Keratinocyte (primary cell): ENCODE measurements at regions not wholly inside any gene's neighbourhood (a gene's known extent, or its start where the extent isn't known, plus 50 kb on each side); places are given as distances from the start of the nearest gene placed in this dataset.

Experiments used
- DNase-seq: peaks from one replicate; pipeline ENCODE4 v3.0.0-alpha.2; 2011; ENCODE audit warnings: low read depth, missing footprints, low spot score
- FAIRE-seq: peaks from 2 replicates; lab custom pipeline; 2011; peaks lifted over from hg19 to GRCh38; lab: Jason Lieb, UNC
- H2AFZ ChIP-seq: 2 replicates; pipeline ENCODE4 v1.6.0; 2012; ENCODE audit warnings: low read length, control low read depth, inconsistent platforms; ENCODE audit not compliant: control insufficient read depth
- H3K27ac ChIP-seq: 2 replicates; pipeline ENCODE4 v1.5.1; 2011; ENCODE audit warnings: low read length; ENCODE audit not compliant: control insufficient read depth, insufficient read depth
- H3K27me3 ChIP-seq: 3 replicates; pipeline ENCODE4 v1.6.0; 2011; ENCODE audit warnings: low read length; ENCODE audit not compliant: control insufficient read depth, insufficient read depth; ENCODE audit errors: extremely low read depth
- H3K36me3 ChIP-seq, 2 experiments: 2 replicates in 1 of 2; 3 replicates in 1 of 2; pipeline ENCODE4 v1.5.1; 2011; ENCODE audit warnings: low read length in 2 of 2, mild to moderate bottlenecking in 1 of 2; ENCODE audit not compliant: control insufficient read depth in 2 of 2, insufficient read depth in 2 of 2; ENCODE audit errors: extremely low read depth in 1 of 2
- H3K4me1 ChIP-seq: 3 replicates; pipeline ENCODE4 v1.5.1; 2011; ENCODE audit warnings: low read length; ENCODE audit not compliant: control insufficient read depth, insufficient read depth; ENCODE audit errors: extremely low read depth
- H3K4me2 ChIP-seq: 3 replicates; pipeline ENCODE4 v1.6.0; 2011; ENCODE audit warnings: low read depth, low read length; ENCODE audit not compliant: control insufficient read depth, insufficient read depth; ENCODE audit errors: extremely low read depth
- H3K4me3 ChIP-seq, 3 experiments: fragments of 200-600 bp in 1 of 3; sonication (generic) in 1 of 3; 2 replicates in 2 of 3; 3 replicates in 1 of 3; pipeline ENCODE4 v1.5.1; 2011 to 2016; ENCODE audit warnings: low read length in 3 of 3, mild to moderate bottlenecking in 3 of 3, control low read depth in 2 of 3, inconsistent platforms in 1 of 3, low read depth in 1 of 3, mixed read lengths in 1 of 3, mixed run types in 1 of 3, moderate library complexity in 1 of 3; ENCODE audit not compliant: control insufficient read depth in 2 of 3, insufficient read depth in 2 of 3; ENCODE audit errors: extremely low read depth in 1 of 3
- H3K79me2 ChIP-seq: 2 replicates; pipeline ENCODE4 v1.6.0; 2012; ENCODE audit warnings: low read length; ENCODE audit not compliant: control insufficient read depth, insufficient read depth
- H3K9ac ChIP-seq: 3 replicates; pipeline ENCODE4 v1.6.0; 2011; ENCODE audit warnings: low read length; ENCODE audit not compliant: control insufficient read depth, insufficient read depth; ENCODE audit errors: extremely low read depth
- H3K9me1 ChIP-seq: 3 replicates; pipeline ENCODE4 v1.6.0; 2011; ENCODE audit warnings: low read length; ENCODE audit not compliant: control insufficient read depth, insufficient read depth; ENCODE audit errors: extremely low read depth
- H3K9me3 ChIP-seq: 2 replicates; pipeline ENCODE4 v1.5.1; 2012; ENCODE audit warnings: low read depth, low read length; ENCODE audit not compliant: control insufficient read depth
- H4K20me1 ChIP-seq: 3 replicates; pipeline ENCODE4 v1.6.0; 2011; ENCODE audit warnings: low read length; ENCODE audit not compliant: control insufficient read depth, insufficient read depth; ENCODE audit errors: extremely low read depth
- CTCF ChIP-seq, 3 experiments: IDR thresholded peaks in 1 of 3; conservative IDR thresholded peaks in 1 of 3; optimal IDR thresholded peaks in 1 of 3; 2 replicates in 2 of 3; 3 replicates in 1 of 3; pipeline versions ENCODE3 to v1.5.1; 2011; ENCODE audit warnings: low read length in 3 of 3, mild to moderate bottlenecking in 3 of 3, moderate library complexity in 2 of 3, control low read depth in 1 of 3, inconsistent platforms in 1 of 3; ENCODE audit not compliant: insufficient read depth in 2 of 3; ENCODE audit errors: extremely low read depth in 1 of 3
- EZH2 ChIP-seq: IDR thresholded peaks from one replicate; pipeline ENCODE4 v1.6.1; 2012; ENCODE audit warnings: inconsistent platforms, mild to moderate bottlenecking, low read length, moderate library complexity
- dilution Hi-C: fragments of 300-500 bp; cut with MboI; formaldehyde crosslinking; loops from one replicate; pipeline ENCODE4 v1.7.0; 2020; ENCODE audit warnings: low sequenced_read_pairs; ENCODE audit not compliant: extremely low pct_ligation_motif_present

GRCh38 chr10:78868048-78868447 lies 200.7 kb upstream of the ZMIZ1 start:
- H3K36me3 ChIP-seq: no peaks in the 10 kb centered on the region
- no peaks in the 10 kb centered on the region for H3K79me2 ChIP-seq
- peaks cover 2% of the 10 kb centered on the region for H3K27me3 ChIP-seq
- dilution Hi-C loops: no loop called here
- H3K4me1 ChIP-seq: no peaks in the 10 kb centered on the region
- H4K20me1 ChIP-seq: no peaks in the 10 kb centered on the region
- H3K27ac ChIP-seq: no peak overlapping the region
- H3K9me1 ChIP-seq: no peaks in the 10 kb centered on the region
- H2AFZ ChIP-seq: no peak overlapping the region
- no peak overlapping the region for H3K4me2 ChIP-seq
- no peak overlapping the region for H3K9ac ChIP-seq
- H3K9me3 ChIP-seq: no peaks in the 10 kb centered on the region
- FAIRE-seq (no peak), DNase-seq (no peak)
- no peak overlapping the region for H3K4me3 ChIP-seq
- TF ChIP-seq EZH2 (no peak), CTCF (optimal IDR thresholded peaks at IDR 0.05 in 1 of 3, IDR thresholded peaks at IDR 0.05 in 1 of 3, conservative IDR thresholded peaks at IDR 0.05 in 1 of 3; ENCODE audit: extremely low read depth in 1 of 3, insufficient read depth in 2 of 3, low read length in 3 of 3) (no peak)

- H3K36me3 ChIP-seq: no peaks in the 10 kb centered on the region
- no peaks in the 10 kb centered on the region for H3K79me2 ChIP-seq
- H3K27me3 ChIP-seq: peaks cover 2% of the 10 kb centered on the region
- H3K4me2 ChIP-seq: no peak overlapping the region
- no peak overlapping the region for H2AFZ ChIP-seq
- no peak overlapping the region for H3K27ac ChIP-seq
- no peaks in the 10 kb centered on the region for H3K4me1 ChIP-seq
- H3K9ac ChIP-seq: no peak overlapping the region
- no peaks in the 10 kb centered on the region for H3K9me3 ChIP-seq
- H3K4me3 ChIP-seq: no peak overlapping the region
- dilution Hi-C loops: no loop called here
- no peaks in the 10 kb centered on the region for H3K9me1 ChIP-seq
- no peak for FAIRE-seq
- no peak for DNase-seq
- TF ChIP-seq EZH2 (no peak), CTCF (optimal IDR thresholded peaks at IDR 0.05 in 1 of 3, IDR thresholded peaks at IDR 0.05 in 1 of 3, conservative IDR thresholded peaks at IDR 0.05 in 1 of 3; ENCODE audit: extremely low read depth in 1 of 3, insufficient read depth in 2 of 3, low read length in 3 of 3) (no peak)
- H4K20me1 ChIP-seq: no peaks in the 10 kb centered on the region
Observed at GRCh38 chr10:78868456-78868855, 200.3 kb upstream of the ZMIZ1 start.
